ENCODE measurements at regions not wholly inside any gene's neighbourhood (a gene's known extent, or its start where the extent isn't known, plus 50 kb on each side); places are given as distances from the start of the nearest gene placed in this dataset.
"Not testable (repeated sequence)": the region's sequence is repeated elsewhere in the genome, so short reads cannot be mapped to it uniquely, and the experiment has no call there.

- Histone ChIP-seq H3K4me3 (no peak overlapping the region), H3K4me1 (peaks cover 25% of the 10 kb centered on the region), H3K9me3 (no peaks in the 10 kb centered on the region), H3K27me3 (no peaks in the 10 kb centered on the region), H3K27ac (no peak overlapping the region), H3K36me3 (no peaks in the 10 kb centered on the region)
- TF ChIP-seq CTCF (IDR thresholded peaks at IDR 0.05): no peak
- no peak for TF ChIP-seq POLR2A (IDR thresholded peaks at IDR 0.05)
- TF ChIP-seq EP300 (IDR thresholded peaks at IDR 0.05): no peak
- TF ChIP-seq POLR2AphosphoS5 (IDR thresholded peaks at IDR 0.05): no peak
- WGBS: 45% methylated on average over 1 of the region's 1 CpG
- DNase-seq (ENCODE audit: low spot score in 2 of 2): no peak
These were observed 159.6 kb upstream of the CTSO start for GRCh38 chr4:156113138-156113765.

- Histone ChIP-seq H3K9me3 (no peaks in the 10 kb centered on the region), H3K27ac (no peak overlapping the region), H3K4me1 (peaks cover 25% of the 10 kb centered on the region), H3K4me3 (no peak overlapping the region), H3K27me3 (no peaks in the 10 kb centered on the region), H3K36me3 (no peaks in the 10 kb centered on the region)
- TF ChIP-seq EP300 (IDR thresholded peaks at IDR 0.05) (no peak), POLR2A (IDR thresholded peaks at IDR 0.05) (no peak), POLR2AphosphoS5 (IDR thresholded peaks at IDR 0.05) (no peak), CTCF (IDR thresholded peaks at IDR 0.05) (no peak)
- 71% methylated on average over 5 of the region's 5 CpGs for WGBS
- DNase-seq (ENCODE audit: low spot score in 2 of 2): no peak
These were observed 158.0 kb upstream of the CTSO start for GRCh38 chr4:156111686-156112085.

GRCh38 chr4:156109943-156110900 is 156.6 kb upstream of the CTSO start:
- Histone ChIP-seq H3K27ac (peak overlapping the region; percentile 17), H3K36me3 (no peaks in the 10 kb centered on the region), H3K4me3 (no peak overlapping the region), H3K9me3 (no peaks in the 10 kb centered on the region), H3K4me1 (peaks cover 25% of the 10 kb centered on the region), H3K27me3 (no peaks in the 10 kb centered on the region)
- DNase-seq (ENCODE audit: low spot score in 2 of 2): no peak
- TF ChIP-seq EP300 (IDR thresholded peaks at IDR 0.05): no peak
- TF ChIP-seq CTCF (IDR thresholded peaks at IDR 0.05): no peak
- TF ChIP-seq POLR2AphosphoS5 (IDR thresholded peaks at IDR 0.05): no peak
- no peak for TF ChIP-seq POLR2A (IDR thresholded peaks at IDR 0.05)
- 32% methylated on average over 11 of the region's 11 CpGs for WGBS

GRCh38 chr4:156109087-156109486 is 155.4 kb upstream of the CTSO start:
- 88% methylated on average over 1 of the region's 1 CpG for WGBS
- H3K36me3 ChIP-seq; DNase-seq (ENCODE audit: low spot score in 2 of 2); H3K4me3 ChIP-seq; H3K9me3 ChIP-seq; H3K27ac ChIP-seq; H3K27me3 ChIP-seq: not testable (repeated sequence)
- peaks cover 25% of the 10 kb centered on the region for H3K4me1 ChIP-seq

- Histone ChIP-seq H3K27me3 (no peaks in the 10 kb centered on the region), H3K4me3 (no peak overlapping the region), H3K27ac (no peak overlapping the region), H3K9me3 (no peaks in the 10 kb centered on the region), H3K4me1 (no peaks in the 10 kb centered on the region), H3K36me3 (no peaks in the 10 kb centered on the region)
- 89% methylated on average over 1 of the region's 1 CpG for WGBS
- no peak for DNase-seq (ENCODE audit: low spot score in 2 of 2)
- TF ChIP-seq POLR2A (IDR thresholded peaks at IDR 0.05): no peak
- no peak for TF ChIP-seq POLR2AphosphoS5 (IDR thresholded peaks at IDR 0.05)
- no peak for TF ChIP-seq CTCF (IDR thresholded peaks at IDR 0.05)
- no peak for TF ChIP-seq EP300 (IDR thresholded peaks at IDR 0.05)
These were observed 149.6 kb upstream of the CTSO start for GRCh38 chr4:156103311-156103710.

Data from suprapubic skin (tissue), 4 donors.